ENCODE measurements at regions not wholly inside any gene's neighbourhood (a gene's known extent, or its start where the extent isn't known, plus 50 kb on each side); places are given as distances from the start of the nearest gene placed in this dataset.

GRCh38 chr7:54076616-54077015, 465.6 kb upstream of the VSTM2A start:
- no peak overlapping the region for H3K23ac ChIP-seq (ENCODE audit: low read length in 2 of 2)
- no peak overlapping the region for H2AFZ ChIP-seq (ENCODE audit: low read depth, low read length)
- H2BK120ac ChIP-seq (ENCODE audit: low read depth, low read length), result no peak overlapping the region
- no peak overlapping the region for H3K4me2 ChIP-seq (ENCODE audit: low read length, poor library complexity, severe bottlenecking)
- no peak overlapping the region for H3K4me3 ChIP-seq (ENCODE audit: insufficient read depth in 1 of 2, low read depth in 1 of 2, low read length in 2 of 2)
- no peaks in the 10 kb centered on the region for H3K4me1 ChIP-seq (ENCODE audit: control insufficient read depth, insufficient read depth, low read depth, low read length)
- H3K36me3 ChIP-seq (ENCODE audit: control insufficient read depth in 1 of 2, insufficient read depth in 2 of 2, low read depth in 1 of 2, low read length in 2 of 2), result no peaks in the 10 kb centered on the region
- no peak overlapping the region for H3K27ac ChIP-seq (ENCODE audit: low read length, poor library complexity, severe bottlenecking)
- DNase-seq, result no peak
- no peak overlapping the region for H4K91ac ChIP-seq (ENCODE audit: low read length)
- no peak overlapping the region for H2BK15ac ChIP-seq (ENCODE audit: low read depth, poor library complexity, severe bottlenecking)
- H3K18ac ChIP-seq (ENCODE audit: low read depth in 1 of 2, low read length in 2 of 2), result no peak overlapping the region
- H2BK12ac ChIP-seq (ENCODE audit: low read length in 2 of 2), result no peak overlapping the region
- H3K9ac ChIP-seq (ENCODE audit: low read length), result no peak overlapping the region
- H3K79me1 ChIP-seq (replicated peaks; ENCODE audit: low read length, poor library complexity, severe bottlenecking), result no peaks in the 10 kb centered on the region
- H4K8ac ChIP-seq (ENCODE audit: low read length), result no peak overlapping the region
- H3K14ac ChIP-seq (ENCODE audit: low read length in 2 of 2), result no peak overlapping the region
- H2BK5ac ChIP-seq (ENCODE audit: low read depth, low read length, poor library complexity, severe bottlenecking), result no peak overlapping the region
- WGBS, result 59% methylated on average over 3 of the region's 3 CpGs
- no peak overlapping the region for H2AK5ac ChIP-seq (ENCODE audit: low read length, severe bottlenecking)
- no peaks in the 10 kb centered on the region for H3K27me3 ChIP-seq (ENCODE audit: control insufficient read depth in 1 of 2, insufficient read depth in 1 of 2, low read length in 2 of 2)
- no peak overlapping the region for H3K4ac ChIP-seq (ENCODE audit: low read depth in 1 of 2, low read length in 2 of 2)
- peaks cover 2% of the 10 kb centered on the region for H3K9me3 ChIP-seq (ENCODE audit: control insufficient read depth, low read length)

GRCh38 chr7:54080525-54080924, 461.6 kb upstream of the VSTM2A start:
- Histone ChIP-seq H3K4me1 (ENCODE audit: control insufficient read depth, insufficient read depth, low read depth, low read length) (no peaks in the 10 kb centered on the region), H3K4me3 (ENCODE audit: insufficient read depth in 1 of 2, low read depth in 1 of 2, low read length in 2 of 2) (no peak overlapping the region), H3K36me3 (ENCODE audit: control insufficient read depth in 1 of 2, insufficient read depth in 2 of 2, low read depth in 1 of 2, low read length in 2 of 2) (no peaks in the 10 kb centered on the region), H2BK15ac (ENCODE audit: low read depth, poor library complexity, severe bottlenecking) (no peak overlapping the region), H2BK12ac (ENCODE audit: low read length in 2 of 2) (no peak overlapping the region), H4K8ac (ENCODE audit: low read length) (no peak overlapping the region), H2AK5ac (ENCODE audit: low read length, severe bottlenecking) (no peak overlapping the region), H2AFZ (ENCODE audit: low read depth, low read length) (no peak overlapping the region), H3K4ac (ENCODE audit: low read depth in 1 of 2, low read length in 2 of 2) (no peak overlapping the region), H3K4me2 (ENCODE audit: low read length, poor library complexity, severe bottlenecking) (no peak overlapping the region), H4K91ac (ENCODE audit: low read length) (no peak overlapping the region), H3K14ac (ENCODE audit: low read length in 2 of 2) (no peak overlapping the region), H3K27ac (ENCODE audit: low read length, poor library complexity, severe bottlenecking) (no peak overlapping the region), H3K79me1 (replicated peaks; ENCODE audit: low read length, poor library complexity, severe bottlenecking) (no peaks in the 10 kb centered on the region), H2BK5ac (ENCODE audit: low read depth, low read length, poor library complexity, severe bottlenecking) (no peak overlapping the region), H3K27me3 (ENCODE audit: control insufficient read depth in 1 of 2, insufficient read depth in 1 of 2, low read length in 2 of 2) (no peaks in the 10 kb centered on the region), H3K9ac (ENCODE audit: low read length) (no peak overlapping the region), H2BK120ac (ENCODE audit: low read depth, low read length) (no peak overlapping the region), H3K9me3 (ENCODE audit: control insufficient read depth, low read length) (peaks cover 2% of the 10 kb centered on the region), H3K23ac (ENCODE audit: low read length in 2 of 2) (no peak overlapping the region), H3K18ac (ENCODE audit: low read depth in 1 of 2, low read length in 2 of 2) (no peak overlapping the region)
- WGBS, result 88% methylated on average over 2 of the region's 2 CpGs
- no peak for DNase-seq

GRCh38 chr7:54080971-54081370, 461.2 kb upstream of the VSTM2A start:
- Histone ChIP-seq H3K14ac (ENCODE audit: low read length in 2 of 2) (no peak overlapping the region), H2BK120ac (ENCODE audit: low read depth, low read length) (no peak overlapping the region), H3K18ac (ENCODE audit: low read depth in 1 of 2, low read length in 2 of 2) (no peak overlapping the region), H2BK12ac (ENCODE audit: low read length in 2 of 2) (no peak overlapping the region), H3K9ac (ENCODE audit: low read length) (no peak overlapping the region), H3K36me3 (ENCODE audit: control insufficient read depth in 1 of 2, insufficient read depth in 2 of 2, low read depth in 1 of 2, low read length in 2 of 2) (no peaks in the 10 kb centered on the region), H4K91ac (ENCODE audit: low read length) (no peak overlapping the region), H3K4me1 (ENCODE audit: control insufficient read depth, insufficient read depth, low read depth, low read length) (no peaks in the 10 kb centered on the region), H3K4me2 (ENCODE audit: low read length, poor library complexity, severe bottlenecking) (no peak overlapping the region), H2BK15ac (ENCODE audit: low read depth, poor library complexity, severe bottlenecking) (no peak overlapping the region), H4K8ac (ENCODE audit: low read length) (no peak overlapping the region), H3K9me3 (ENCODE audit: control insufficient read depth, low read length) (peaks cover 2% of the 10 kb centered on the region), H3K4ac (ENCODE audit: low read depth in 1 of 2, low read length in 2 of 2) (no peak overlapping the region), H3K23ac (ENCODE audit: low read length in 2 of 2) (no peak overlapping the region), H3K27ac (ENCODE audit: low read length, poor library complexity, severe bottlenecking) (no peak overlapping the region), H3K4me3 (ENCODE audit: insufficient read depth in 1 of 2, low read depth in 1 of 2, low read length in 2 of 2) (no peak overlapping the region), H3K79me1 (replicated peaks; ENCODE audit: low read length, poor library complexity, severe bottlenecking) (no peaks in the 10 kb centered on the region), H2AK5ac (ENCODE audit: low read length, severe bottlenecking) (no peak overlapping the region), H3K27me3 (ENCODE audit: control insufficient read depth in 1 of 2, insufficient read depth in 1 of 2, low read length in 2 of 2) (no peaks in the 10 kb centered on the region), H2BK5ac (ENCODE audit: low read depth, low read length, poor library complexity, severe bottlenecking) (no peak overlapping the region), H2AFZ (ENCODE audit: low read depth, low read length) (no peak overlapping the region)
- no peak for DNase-seq
- WGBS, result 52% methylated on average over 4 of the region's 4 CpGs

DNA sequence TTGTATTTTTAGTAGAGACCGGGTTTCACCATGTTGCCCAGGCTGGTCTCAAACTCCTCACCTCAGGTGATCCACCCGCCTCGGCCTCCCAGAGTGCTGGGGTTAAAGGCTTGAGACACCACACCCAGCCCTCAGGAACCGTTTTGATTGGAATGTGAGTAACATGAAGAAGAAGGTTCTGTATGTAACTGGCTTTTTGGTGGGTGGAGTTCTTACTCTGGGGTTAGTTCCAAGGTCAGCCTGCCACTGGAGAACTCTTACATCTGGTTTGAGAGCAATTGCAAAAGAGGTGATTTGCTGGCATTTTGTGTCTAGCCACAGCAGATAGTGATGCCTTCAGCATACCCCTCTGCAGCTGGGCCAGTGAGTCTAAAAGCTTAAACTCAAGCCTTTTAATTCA, 457.8 kb upstream of the VSTM2A start:
- Histone ChIP-seq H3K18ac (ENCODE audit: low read depth in 1 of 2, low read length in 2 of 2) (no peak overlapping the region), H2BK120ac (ENCODE audit: low read depth, low read length) (no peak overlapping the region), H4K91ac (ENCODE audit: low read length) (no peak overlapping the region), H2AK5ac (ENCODE audit: low read length, severe bottlenecking) (no peak overlapping the region), H3K9me3 (ENCODE audit: control insufficient read depth, low read length) (peaks cover 2% of the 10 kb centered on the region), H4K8ac (ENCODE audit: low read length) (no peak overlapping the region), H3K23ac (ENCODE audit: low read length in 2 of 2) (no peak overlapping the region), H3K4me1 (ENCODE audit: control insufficient read depth, insufficient read depth, low read depth, low read length) (no peaks in the 10 kb centered on the region), H3K79me1 (replicated peaks; ENCODE audit: low read length, poor library complexity, severe bottlenecking) (no peaks in the 10 kb centered on the region), H2AFZ (ENCODE audit: low read depth, low read length) (no peak overlapping the region), H3K9ac (ENCODE audit: low read length) (no peak overlapping the region), H2BK5ac (ENCODE audit: low read depth, low read length, poor library complexity, severe bottlenecking) (no peak overlapping the region), H3K14ac (ENCODE audit: low read length in 2 of 2) (no peak overlapping the region), H2BK15ac (ENCODE audit: low read depth, poor library complexity, severe bottlenecking) (no peak overlapping the region), H3K4ac (ENCODE audit: low read depth in 1 of 2, low read length in 2 of 2) (no peak overlapping the region), H3K27ac (ENCODE audit: low read length, poor library complexity, severe bottlenecking) (no peak overlapping the region), H3K4me3 (ENCODE audit: insufficient read depth in 1 of 2, low read depth in 1 of 2, low read length in 2 of 2) (no peak overlapping the region), H3K27me3 (ENCODE audit: control insufficient read depth in 1 of 2, insufficient read depth in 1 of 2, low read length in 2 of 2) (no peaks in the 10 kb centered on the region), H3K4me2 (ENCODE audit: low read length, poor library complexity, severe bottlenecking) (no peak overlapping the region), H2BK12ac (ENCODE audit: low read length in 2 of 2) (no peak overlapping the region), H3K36me3 (ENCODE audit: control insufficient read depth in 1 of 2, insufficient read depth in 2 of 2, low read depth in 1 of 2, low read length in 2 of 2) (no peaks in the 10 kb centered on the region)
- DNase-seq, result no peak
- 89% methylated on average over 4 of the region's 4 CpGs for WGBS

Measured in mesenchymal stem cell (in vitro differentiated cells and primary cell).